Panc1 (cell line): ENCODE measurements at regions not wholly inside any gene's neighbourhood (a gene's known extent, or its start where the extent isn't known, plus 50 kb on each side); places are given as distances from the start of the nearest gene placed in this dataset.

ENCODE experiments used
- ATAC-seq: fragments of 200-7000 bp; cut with Tn5 transposase; 2 replicates; pipeline ENCODE4 v1.9.1; 2020; ENCODE audit warnings: mild to moderate bottlenecking, moderate library complexity
- BruUV-seq: library from RNA; stranded (reverse); fragments of 400-500 nt; replicated peaks from 2 replicates; lab custom pipeline; 2021; lab: Mats Ljungman, UMichigan
- CTCF ChIA-PET: fragments of 300-600 bp; sonication (Branson Sonifier 250); formaldehyde crosslinking; loops from one replicate; lab custom pipeline; 2022; ENCODE audit warnings: antibody characterized with exemption; lab: Charles Lee
- POLR2A ChIA-PET: fragments of 300-600 bp; sonication (Branson Sonifier 250); formaldehyde crosslinking; loops from one replicate; lab custom pipeline; 2022; ENCODE audit warnings: antibody characterized with exemption; lab: Charles Lee
- DNase-seq: peaks from one replicate; pipeline ENCODE4 v3.0.0-alpha.2; 2010; ENCODE audit warnings: low read depth, low spot score
- H3K27ac ChIP-seq: 2 replicates; pipeline ENCODE4 v1.5.1; 2011; ENCODE audit warnings: mild to moderate bottlenecking, low read length, inconsistent platforms
- H3K27me3 ChIP-seq: fragments of 200-500 bp; sonication (Bioruptor generic); 2 replicates; pipeline ENCODE4 v1.6.0; 2014; ENCODE audit warnings: low read length, inconsistent platforms; ENCODE audit not compliant: control insufficient read depth, insufficient read depth
- H3K36me3 ChIP-seq: fragments of 200-500 bp; sonication (Bioruptor generic); 2 replicates; pipeline ENCODE4 v1.5.1; 2014; ENCODE audit warnings: inconsistent platforms, mild to moderate bottlenecking, low read length, moderate library complexity; ENCODE audit not compliant: control insufficient read depth, insufficient read depth
- H3K4me1 ChIP-seq: 2 replicates; pipeline ENCODE4 v1.5.1; 2011; ENCODE audit warnings: inconsistent platforms, mild to moderate bottlenecking, low read length, moderate library complexity; ENCODE audit not compliant: control insufficient read depth, insufficient read depth
- H3K4me3 ChIP-seq, 2 experiments: 2 replicates each; pipeline ENCODE4 v1.5.1; 2011 to 2012; ENCODE audit warnings: low read depth in 2 of 2, low read length in 2 of 2, mild to moderate bottlenecking in 2 of 2, inconsistent platforms in 1 of 2, moderate library complexity in 1 of 2
- H3K9me3 ChIP-seq: fragments of 200-500 bp; sonication (Bioruptor generic); 2 replicates; pipeline ENCODE4 v1.5.1; 2014; ENCODE audit warnings: low read depth, mild to moderate bottlenecking, inconsistent platforms, low read length, moderate library complexity; ENCODE audit not compliant: control insufficient read depth, insufficient read depth
- POLR2AphosphoS5 ChIP-seq: IDR thresholded peaks from 2 replicates; pipeline ENCODE4 v1.6.1; 2012; ENCODE audit warnings: mild to moderate bottlenecking, low read depth, low read length, moderate library complexity
- SIN3A ChIP-seq: IDR thresholded peaks from 2 replicates; pipeline ENCODE4 v1.6.1; 2012; ENCODE audit warnings: low read depth, mild to moderate bottlenecking, low read length, moderate library complexity, borderline replicate concordance; ENCODE audit not compliant: insufficient read depth
- TCF7L2 ChIP-seq: IDR thresholded peaks from 2 replicates; pipeline ENCODE4 v1.6.1; 2011; ENCODE audit warnings: mild to moderate bottlenecking, low read depth, low read length, inconsistent platforms
- in situ Hi-C: cut with HindIII; loops from 2 replicates; pipeline ENCODE4 v1.10.0; 2016; ENCODE audit warnings: low sequenced_read_pairs, low pct_unique_long_range_greater_than_20kb
- intact Hi-C: fragments of 100-400 bp; cut with micrococcal nuclease; formaldehyde crosslinking; loops from one replicate; pipeline ENCODE4 v1.10.0; 2022; ENCODE audit not compliant: unreplicated experiment
- TF ChIP-seq, protein P1 (sequence below), 2 experiments: IDR thresholded peaks; 2 replicates each; pipeline ENCODE4 v1.6.1; 2011 to 2012; ENCODE audit warnings: low read depth in 2 of 2, control low read depth in 1 of 2, low read length in 1 of 2, mild to moderate bottlenecking in 1 of 2, moderate library complexity in 1 of 2; ENCODE audit not compliant: insufficient read depth in 1 of 2
- TF ChIP-seq, protein P2 (sequence below): fragments of 450-650 bp; IDR thresholded peaks from 2 replicates; pipeline ENCODE4 v1.5.1; 2017; ENCODE audit warnings: mild to moderate bottlenecking

DNA sequence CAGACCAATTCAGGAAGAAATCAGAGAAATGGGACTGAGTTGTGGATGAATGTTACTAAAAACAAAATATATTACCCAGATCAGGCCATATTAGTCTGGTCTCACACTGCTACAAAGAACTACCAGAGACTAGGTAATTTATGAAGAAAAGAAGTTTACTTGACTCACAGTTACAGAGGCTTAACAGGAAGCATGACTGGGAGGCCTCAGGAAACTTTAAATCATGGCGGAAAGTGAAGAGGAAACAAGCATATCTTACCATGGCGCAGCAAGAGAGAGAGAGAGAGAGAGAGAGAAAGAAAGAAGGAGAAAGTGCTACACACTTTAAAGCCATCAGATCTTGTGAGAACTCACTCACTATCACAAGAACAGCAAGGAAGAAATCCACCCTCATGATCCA is 636.8 kb upstream of the GRM3 start:
- TF ChIP-seq, protein P1, sequence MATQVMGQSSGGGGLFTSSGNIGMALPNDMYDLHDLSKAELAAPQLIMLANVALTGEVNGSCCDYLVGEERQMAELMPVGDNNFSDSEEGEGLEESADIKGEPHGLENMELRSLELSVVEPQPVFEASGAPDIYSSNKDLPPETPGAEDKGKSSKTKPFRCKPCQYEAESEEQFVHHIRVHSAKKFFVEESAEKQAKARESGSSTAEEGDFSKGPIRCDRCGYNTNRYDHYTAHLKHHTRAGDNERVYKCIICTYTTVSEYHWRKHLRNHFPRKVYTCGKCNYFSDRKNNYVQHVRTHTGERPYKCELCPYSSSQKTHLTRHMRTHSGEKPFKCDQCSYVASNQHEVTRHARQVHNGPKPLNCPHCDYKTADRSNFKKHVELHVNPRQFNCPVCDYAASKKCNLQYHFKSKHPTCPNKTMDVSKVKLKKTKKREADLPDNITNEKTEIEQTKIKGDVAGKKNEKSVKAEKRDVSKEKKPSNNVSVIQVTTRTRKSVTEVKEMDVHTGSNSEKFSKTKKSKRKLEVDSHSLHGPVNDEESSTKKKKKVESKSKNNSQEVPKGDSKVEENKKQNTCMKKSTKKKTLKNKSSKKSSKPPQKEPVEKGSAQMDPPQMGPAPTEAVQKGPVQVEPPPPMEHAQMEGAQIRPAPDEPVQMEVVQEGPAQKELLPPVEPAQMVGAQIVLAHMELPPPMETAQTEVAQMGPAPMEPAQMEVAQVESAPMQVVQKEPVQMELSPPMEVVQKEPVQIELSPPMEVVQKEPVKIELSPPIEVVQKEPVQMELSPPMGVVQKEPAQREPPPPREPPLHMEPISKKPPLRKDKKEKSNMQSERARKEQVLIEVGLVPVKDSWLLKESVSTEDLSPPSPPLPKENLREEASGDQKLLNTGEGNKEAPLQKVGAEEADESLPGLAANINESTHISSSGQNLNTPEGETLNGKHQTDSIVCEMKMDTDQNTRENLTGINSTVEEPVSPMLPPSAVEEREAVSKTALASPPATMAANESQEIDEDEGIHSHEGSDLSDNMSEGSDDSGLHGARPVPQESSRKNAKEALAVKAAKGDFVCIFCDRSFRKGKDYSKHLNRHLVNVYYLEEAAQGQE (IDR thresholded peaks at IDR 0.05; ENCODE audit: insufficient read depth in 1 of 2, low read depth in 2 of 2, low read length in 1 of 2), result no peak
- no peak for TF ChIP-seq SIN3A
- TF ChIP-seq, protein P2, sequence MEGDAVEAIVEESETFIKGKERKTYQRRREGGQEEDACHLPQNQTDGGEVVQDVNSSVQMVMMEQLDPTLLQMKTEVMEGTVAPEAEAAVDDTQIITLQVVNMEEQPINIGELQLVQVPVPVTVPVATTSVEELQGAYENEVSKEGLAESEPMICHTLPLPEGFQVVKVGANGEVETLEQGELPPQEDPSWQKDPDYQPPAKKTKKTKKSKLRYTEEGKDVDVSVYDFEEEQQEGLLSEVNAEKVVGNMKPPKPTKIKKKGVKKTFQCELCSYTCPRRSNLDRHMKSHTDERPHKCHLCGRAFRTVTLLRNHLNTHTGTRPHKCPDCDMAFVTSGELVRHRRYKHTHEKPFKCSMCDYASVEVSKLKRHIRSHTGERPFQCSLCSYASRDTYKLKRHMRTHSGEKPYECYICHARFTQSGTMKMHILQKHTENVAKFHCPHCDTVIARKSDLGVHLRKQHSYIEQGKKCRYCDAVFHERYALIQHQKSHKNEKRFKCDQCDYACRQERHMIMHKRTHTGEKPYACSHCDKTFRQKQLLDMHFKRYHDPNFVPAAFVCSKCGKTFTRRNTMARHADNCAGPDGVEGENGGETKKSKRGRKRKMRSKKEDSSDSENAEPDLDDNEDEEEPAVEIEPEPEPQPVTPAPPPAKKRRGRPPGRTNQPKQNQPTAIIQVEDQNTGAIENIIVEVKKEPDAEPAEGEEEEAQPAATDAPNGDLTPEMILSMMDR, result no peak
- no peak overlapping the region for H3K27ac ChIP-seq
- H3K36me3 ChIP-seq, result no peaks in the 10 kb centered on the region; the same call in 1 of the 2 replicates
- POLR2A ChIA-PET, result no interaction called here
- CTCF ChIA-PET, result no interaction called here
- no peaks in the 10 kb centered on the region for H3K4me1 ChIP-seq
- no peaks in the 10 kb centered on the region for H3K27me3 ChIP-seq
- intact Hi-C loops, result no loop called here
- no peak for DNase-seq
- in situ Hi-C loops, result no loop called here
- no peak overlapping the region for H3K4me3 ChIP-seq
- H3K9me3 ChIP-seq, result 0 out of 2 replicates have a peak, but pooled peaks cover 7% of the 10 kb centered on the region
- ATAC-seq, result no peak
- BruUV-seq, result no TSS peak

DNA sequence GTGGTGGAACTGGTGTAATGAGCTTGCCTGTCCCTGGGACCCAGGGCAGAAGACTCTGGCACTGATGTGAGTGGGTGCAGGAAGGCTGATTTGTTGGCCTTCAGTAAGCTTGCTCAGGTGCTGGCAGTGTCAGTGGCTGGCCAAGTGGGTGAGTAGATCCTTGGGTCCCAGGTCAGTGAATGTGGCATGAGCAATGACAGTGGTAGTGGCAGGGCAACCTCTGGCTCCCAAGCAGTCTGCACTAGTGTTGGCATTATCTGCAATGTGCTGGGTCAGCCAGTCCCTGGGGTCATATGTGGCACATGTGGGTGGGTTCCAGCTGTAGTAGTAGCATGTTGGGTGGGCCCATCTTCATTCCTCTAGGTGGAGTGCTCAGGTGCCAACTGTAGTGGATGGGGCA is 640.9 kb upstream of the GRM3 start:
- H3K4me3 ChIP-seq, result no peak overlapping the region
- POLR2A ChIA-PET, result no interaction called here
- H3K4me1 ChIP-seq, result no peaks in the 10 kb centered on the region
- no TSS peak for BruUV-seq
- in situ Hi-C loops (no loop called here), intact Hi-C loops (no loop called here)
- DNase-seq (no peak), ATAC-seq (no peak)
- TF ChIP-seq SIN3A, result no peak
- TF ChIP-seq, protein P1 (IDR thresholded peaks at IDR 0.05; ENCODE audit: insufficient read depth in 1 of 2, low read depth in 2 of 2, low read length in 1 of 2), result no peak
- TF ChIP-seq, protein P2, result no peak
- no peak for TF ChIP-seq TCF7L2
- no peak for TF ChIP-seq POLR2AphosphoS5
- no peaks in the 10 kb centered on the region for H3K36me3 ChIP-seq
- CTCF ChIA-PET, result no interaction called here
- H3K27ac ChIP-seq, result no peak overlapping the region
- no peaks in the 10 kb centered on the region for H3K27me3 ChIP-seq
- H3K9me3 ChIP-seq, result peaks cover 11% of the 10 kb centered on the region; the same call in 1 of the 2 replicates
